Tibial nerve (tissue), 4 donors: ENCODE measurements at regions not wholly inside any gene's neighbourhood (a gene's known extent, or its start where the extent isn't known, plus 50 kb on each side); places are given as distances from the start of the nearest gene placed in this dataset.

ENCODE experiments used
- DNase-seq, 2 donors: peaks; one replicate each; pipeline ENCODE4 v3.0.0-alpha.2; 2019; ENCODE audit warnings: low spot score in 2 of 2
- H3K27ac ChIP-seq, 4 donors: fragments of 200-600 bp; sonication (generic) in 3 of 4; one replicate each; pipeline ENCODE4 v1.5.1; 2017 to 2019; ENCODE audit warnings: mild to moderate bottlenecking in 1 of 4
- H3K27me3 ChIP-seq, 2 donors: fragments of 200-600 bp; sonication (generic) in 1 of 2; one replicate each; pipeline versions ENCODE4 v1.5.1 to v1.6.0; 2017 to 2019
- H3K36me3 ChIP-seq, 3 donors: fragments of 200-600 bp; sonication (generic); one replicate each; pipeline ENCODE4 v1.5.1; 2018 to 2019
- H3K4me1 ChIP-seq, 4 donors: fragments of 200-600 bp; sonication (generic) in 3 of 4; one replicate each; pipeline ENCODE4 v1.5.1; 2017 to 2019
- H3K4me3 ChIP-seq, 4 donors: fragments of 200-600 bp; sonication (generic) in 3 of 4; one replicate each; pipeline ENCODE4 v1.5.1; 2017 to 2019; ENCODE audit warnings: mild to moderate bottlenecking in 1 of 4, moderate library complexity in 1 of 4
- H3K9me3 ChIP-seq, 4 donors: fragments of 200-600 bp; sonication (generic) in 3 of 4; one replicate each; pipeline ENCODE4 v1.5.1; 2017 to 2019
- EP300 ChIP-seq, 2 donors: sonication (generic); formaldehyde crosslinking; IDR thresholded peaks; one replicate each; pipeline ENCODE4 v1.6.1; 2017; ENCODE audit warnings: antibody characterized with exemption in 2 of 2, mild to moderate bottlenecking in 1 of 2
- POLR2A ChIP-seq, 2 donors: fragments of 450-650 bp; IDR thresholded peaks; one replicate each; pipeline ENCODE4 v1.6.1; 2017; ENCODE audit warnings: antibody characterized with exemption in 2 of 2, mild to moderate bottlenecking in 2 of 2, moderate library complexity in 2 of 2
- WGBS, 2 donors: methylation state at CpG; one replicate each; pipeline ENCODE4 v1.1.5; 2018; 5-methylcytosine and 5-hydroxymethylcytosine counted together
- TF ChIP-seq, protein P1 (sequence below), 5 experiments: fragments of 200-600 bp in 3 of 5; fragments of 450-650 bp in 2 of 5; sonication (generic) in 3 of 5; IDR thresholded peaks; one replicate each; pipeline ENCODE4 v1.5.1; 2016 to 2019; ENCODE audit warnings: antibody characterized with exemption in 5 of 5, mild to moderate bottlenecking in 3 of 5, moderate library complexity in 2 of 5

GRCh38 chr13:106371024-106371423 lies 164.4 kb downstream of the EFNB2 start:
- Histone ChIP-seq H3K27me3 (no peaks in the 10 kb centered on the region), H3K36me3 (no peaks in the 10 kb centered on the region), H3K4me3 (no peak overlapping the region), H3K27ac (no peak overlapping the region), H3K9me3 (no peaks in the 10 kb centered on the region), H3K4me1 (peaks cover 0 to 11% (median 0%) of the 10 kb centered on the region in 4 donors)
- WGBS, 2 donors, result 94 to 95% methylated on average over 5 of the region's 5 CpGs
- no peak for DNase-seq
- TF ChIP-seq EP300 (IDR thresholded peaks at IDR 0.05) (no peak), POLR2A (IDR thresholded peaks at IDR 0.05) (no peak)
- TF ChIP-seq, protein P1, sequence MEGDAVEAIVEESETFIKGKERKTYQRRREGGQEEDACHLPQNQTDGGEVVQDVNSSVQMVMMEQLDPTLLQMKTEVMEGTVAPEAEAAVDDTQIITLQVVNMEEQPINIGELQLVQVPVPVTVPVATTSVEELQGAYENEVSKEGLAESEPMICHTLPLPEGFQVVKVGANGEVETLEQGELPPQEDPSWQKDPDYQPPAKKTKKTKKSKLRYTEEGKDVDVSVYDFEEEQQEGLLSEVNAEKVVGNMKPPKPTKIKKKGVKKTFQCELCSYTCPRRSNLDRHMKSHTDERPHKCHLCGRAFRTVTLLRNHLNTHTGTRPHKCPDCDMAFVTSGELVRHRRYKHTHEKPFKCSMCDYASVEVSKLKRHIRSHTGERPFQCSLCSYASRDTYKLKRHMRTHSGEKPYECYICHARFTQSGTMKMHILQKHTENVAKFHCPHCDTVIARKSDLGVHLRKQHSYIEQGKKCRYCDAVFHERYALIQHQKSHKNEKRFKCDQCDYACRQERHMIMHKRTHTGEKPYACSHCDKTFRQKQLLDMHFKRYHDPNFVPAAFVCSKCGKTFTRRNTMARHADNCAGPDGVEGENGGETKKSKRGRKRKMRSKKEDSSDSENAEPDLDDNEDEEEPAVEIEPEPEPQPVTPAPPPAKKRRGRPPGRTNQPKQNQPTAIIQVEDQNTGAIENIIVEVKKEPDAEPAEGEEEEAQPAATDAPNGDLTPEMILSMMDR (IDR thresholded peaks at IDR 0.05), result no peak

DNA sequence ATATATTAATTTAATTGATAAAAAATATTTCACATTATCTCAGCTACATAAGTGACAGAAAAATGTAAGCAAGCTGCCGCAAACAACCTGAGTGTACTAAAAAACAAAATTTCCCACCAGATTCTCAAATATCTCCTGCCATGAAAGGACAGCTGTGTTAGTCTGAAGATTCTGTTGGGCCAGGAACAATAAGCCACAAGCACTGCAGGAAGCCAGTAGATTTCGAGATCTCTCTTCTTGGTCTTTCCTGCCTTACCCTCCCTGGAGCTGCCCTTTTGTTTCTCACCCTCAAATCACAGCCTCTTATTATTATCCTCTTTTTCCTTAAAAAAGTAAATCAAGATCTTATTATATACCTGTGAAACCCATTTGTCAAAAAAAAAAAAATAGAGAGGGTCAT lies 165.6 kb downstream of the EFNB2 start:
- no peak for TF ChIP-seq EP300 (IDR thresholded peaks at IDR 0.05)
- TF ChIP-seq, protein P1 (IDR thresholded peaks at IDR 0.05), result no peak
- no peak for TF ChIP-seq POLR2A (IDR thresholded peaks at IDR 0.05)
- H3K27me3 ChIP-seq, result no peaks in the 10 kb centered on the region
- H3K4me1 ChIP-seq, result peaks cover 0 to 11% (median 0%) of the 10 kb centered on the region in 4 donors
- H3K4me3 ChIP-seq, result no peak overlapping the region
- H3K27ac ChIP-seq, result no peak overlapping the region
- peaks cover 0 to 3% (median 0%) of the 10 kb centered on the region in 4 donors for H3K9me3 ChIP-seq
- H3K36me3 ChIP-seq, result no peaks in the 10 kb centered on the region
- DNase-seq, result no peak
- WGBS, 2 donors, result 84 to 92% methylated on average over 2 of the region's 2 CpGs

- H3K27me3 ChIP-seq, result no peaks in the 10 kb centered on the region
- H3K27ac ChIP-seq, result no peak overlapping the region
- peaks cover 0 to 11% (median 0%) of the 10 kb centered on the region in 4 donors for H3K9me3 ChIP-seq
- WGBS, 2 donors, result 52 to 53% methylated on average over 6 of the region's 6 CpGs
- peaks cover 0 to 7% (median 0%) of the 10 kb centered on the region in 4 donors for H3K4me1 ChIP-seq
- DNase-seq, result no peak
- H3K4me3 ChIP-seq, result no peak overlapping the region
- H3K36me3 ChIP-seq, result no peaks in the 10 kb centered on the region
- TF ChIP-seq, protein P1 (IDR thresholded peaks at IDR 0.05), result no peak
These were observed 166.4 kb downstream of the EFNB2 start for GRCh38 chr13:106369091-106369490.

DNA sequence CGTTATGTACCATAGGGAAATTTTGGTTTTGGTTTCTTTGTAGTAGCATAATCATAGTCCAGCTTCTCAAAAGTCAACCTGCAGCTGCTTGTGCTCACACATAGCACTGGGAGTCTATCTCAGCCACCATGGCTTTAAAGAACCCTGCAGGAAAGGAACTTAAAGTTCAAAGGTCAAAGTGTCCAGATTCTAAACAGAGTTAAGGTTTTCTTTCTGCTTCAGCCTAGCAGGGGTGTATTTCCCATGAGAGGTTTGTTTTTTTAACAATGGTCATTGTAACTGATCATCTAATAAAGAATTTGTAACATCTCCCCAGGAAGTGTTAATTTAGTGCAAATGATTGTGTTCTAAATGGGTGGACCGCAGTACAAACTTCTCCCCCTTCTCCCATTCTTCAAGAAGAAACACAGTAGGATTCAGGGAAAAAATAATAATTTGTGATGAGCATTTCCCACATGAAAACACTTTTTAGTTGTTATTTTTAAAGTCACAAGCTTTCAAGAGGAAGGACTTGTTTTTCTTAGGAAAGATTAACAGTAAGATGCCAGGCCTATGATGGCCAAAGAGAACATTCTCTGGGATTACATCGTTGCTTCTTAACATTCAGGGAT lies 168.0 kb downstream of the EFNB2 start:
- TF ChIP-seq EP300 (IDR thresholded peaks at IDR 0.05), result no peak
- no peak for TF ChIP-seq POLR2A (IDR thresholded peaks at IDR 0.05)
- no peak for DNase-seq
- H3K27ac ChIP-seq, result no peak overlapping the region
- no peak overlapping the region for H3K4me3 ChIP-seq
- H3K27me3 ChIP-seq, result no peaks in the 10 kb centered on the region
- WGBS, 2 donors, result 50 to 58% methylated on average over 3 of the region's 3 CpGs
- peaks cover 0 to 11% (median 0%) of the 10 kb centered on the region in 4 donors for H3K9me3 ChIP-seq
- H3K4me1 ChIP-seq, result no peaks in the 10 kb centered on the region
- H3K36me3 ChIP-seq, result no peaks in the 10 kb centered on the region

DNA sequence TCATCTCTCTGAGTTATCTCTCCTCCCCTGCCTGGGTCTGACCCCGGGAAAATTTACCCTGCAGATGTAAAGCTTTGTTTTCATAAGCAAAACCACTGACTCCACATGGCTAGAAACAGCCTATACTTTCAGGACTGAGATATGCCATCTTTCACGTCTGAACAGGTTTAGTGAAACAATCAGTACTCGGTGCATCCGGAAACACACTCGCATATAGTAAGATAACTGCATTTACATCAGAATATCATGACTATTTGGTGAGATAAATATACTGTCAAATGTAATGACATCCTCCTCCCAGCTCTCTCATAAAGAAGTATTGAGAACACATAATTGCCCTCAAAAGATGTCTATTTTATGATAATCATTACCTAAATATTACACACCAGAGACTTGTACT lies 172.8 kb downstream of the EFNB2 start:
- WGBS, 2 donors, result 77 to 79% methylated on average over 5 of the region's 5 CpGs
- Histone ChIP-seq H3K9me3 (peaks cover 0 to 11% (median 0%) of the 10 kb centered on the region in 4 donors), H3K27ac (no peak overlapping the region), H3K36me3 (no peaks in the 10 kb centered on the region), H3K4me1 (no peaks in the 10 kb centered on the region), H3K4me3 (no peak overlapping the region), H3K27me3 (no peaks in the 10 kb centered on the region)
- no peak for DNase-seq
- TF ChIP-seq EP300 (IDR thresholded peaks at IDR 0.05) (no peak), POLR2A (IDR thresholded peaks at IDR 0.05) (no peak)
- TF ChIP-seq, protein P1 (IDR thresholded peaks at IDR 0.05), result no peak
